A673 (cell line): ENCODE measurements at regions not wholly inside any gene's neighbourhood (a gene's known extent, or its start where the extent isn't known, plus 50 kb on each side); places are given as distances from the start of the nearest gene placed in this dataset.

Experiments
- BruUV-seq: library from RNA; stranded (reverse); fragments of 400-500 nt; replicated peaks from 2 replicates; lab custom pipeline; 2021; lab: Mats Ljungman, UMichigan
- CTCF ChIA-PET: fragments of 300-600 bp; sonication (Branson Sonifier 250); formaldehyde crosslinking; loops from one replicate; lab custom pipeline; 2022; ENCODE audit warnings: antibody characterized with exemption; lab: Charles Lee
- POLR2A ChIA-PET: fragments of 300-600 bp; sonication (Branson Sonifier 250); formaldehyde crosslinking; loops from one replicate; lab custom pipeline; 2022; ENCODE audit warnings: antibody characterized with exemption; ENCODE audit not compliant: low non-redundant PET; lab: Charles Lee
- DNase-seq: peaks from one replicate; pipeline ENCODE4 v3.0.0-alpha.2; 2015; ENCODE audit warnings: low spot score
- H3K27ac ChIP-seq: fragments of 200-600 bp; sonication (generic); 2 replicates; pipeline ENCODE4 v1.5.1; 2016; ENCODE audit warnings: mixed run types, low read depth, mild to moderate bottlenecking, mixed read lengths, antibody characterized with exemption, low read length; ENCODE audit not compliant: poor library complexity, severe bottlenecking
- H3K27me3 ChIP-seq: fragments of 200-600 bp; sonication (generic); replicated peaks from 2 replicates; pipeline ENCODE4 v1.6.1; 2017; ENCODE audit warnings: mixed run types, low read depth, mild to moderate bottlenecking, mixed read lengths, antibody characterized with exemption, low read length; ENCODE audit not compliant: insufficient read depth, poor library complexity
- H3K36me3 ChIP-seq: fragments of 200-600 bp; sonication (generic); 2 replicates; pipeline ENCODE4 v1.6.1; 2016; ENCODE audit warnings: mixed run types, mild to moderate bottlenecking, mixed read lengths, antibody characterized with exemption, low read length; ENCODE audit not compliant: insufficient read depth, poor library complexity, severe bottlenecking
- H3K4me1 ChIP-seq: fragments of 200-600 bp; sonication (generic); 2 replicates; pipeline ENCODE4 v1.6.1; 2017; ENCODE audit warnings: mixed run types, mild to moderate bottlenecking, mixed read lengths, antibody characterized with exemption, low read length; ENCODE audit not compliant: insufficient read depth, poor library complexity, severe bottlenecking
- H3K4me3 ChIP-seq: fragments of 200-600 bp; sonication (generic); 2 replicates; pipeline ENCODE4 v1.5.1; 2016; ENCODE audit warnings: low read depth, mixed run types, mild to moderate bottlenecking, mixed read lengths, low read length; ENCODE audit not compliant: poor library complexity, severe bottlenecking
- H3K9me3 ChIP-seq: fragments of 200-600 bp; sonication (generic); 2 replicates; pipeline ENCODE4 v1.6.1; 2016; ENCODE audit warnings: mixed run types, low read depth, mild to moderate bottlenecking, mixed read lengths, antibody characterized with exemption, low read length; ENCODE audit not compliant: poor library complexity, severe bottlenecking
- CTCF ChIP-seq: fragments of 300-800, 200-600 bp; sonication (generic); conservative IDR thresholded peaks from 2 replicates; pipeline ENCODE4 v1.5.1; 2017; ENCODE audit warnings: low read depth, mild to moderate bottlenecking, antibody characterized with exemption, low read length, moderate library complexity, mixed read lengths
- EZH2 ChIP-seq: fragments of 200-600 bp; sonication (generic); IDR thresholded peaks from 2 replicates; pipeline ENCODE4 v1.6.1; 2017; ENCODE audit warnings: borderline replicate concordance, low read depth, mild to moderate bottlenecking, mixed read lengths, antibody characterized with exemption, low read length; ENCODE audit not compliant: poor library complexity, severe bottlenecking
- intact Hi-C: fragments of 100-400 bp; cut with micrococcal nuclease; formaldehyde crosslinking; loops from one replicate; pipeline ENCODE4 v1.10.0; 2022; ENCODE audit not compliant: unreplicated experiment

GRCh38 chr3:124402791-124403190 is 327.5 kb upstream of the UMPS start:
- intact Hi-C loops = no loop called here
- no peak overlapping the region for H3K4me3 ChIP-seq
- no peak for TF ChIP-seq EZH2
- TF ChIP-seq CTCF = no peak
- no TSS peak for BruUV-seq
- no peak overlapping the region for H3K27ac ChIP-seq
- no peaks in the 10 kb centered on the region for H3K4me1 ChIP-seq
- ChIA-PET POLR2A (no interaction called here), CTCF (no interaction called here)
- H3K36me3 ChIP-seq = no peaks in the 10 kb centered on the region
- DNase-seq = no peak
- H3K9me3 ChIP-seq = no peaks in the 10 kb centered on the region
- H3K27me3 ChIP-seq = no peaks in the 10 kb centered on the region

- H3K4me1 ChIP-seq = no peaks in the 10 kb centered on the region
- CTCF ChIA-PET = interaction anchor here (0.7 kb wide), 1 partner anchor 157 kb away, joined by 7 read pairs; no protein-coding TSS in a partner anchor
- no peak overlapping the region for H3K4me3 ChIP-seq
- no peaks in the 10 kb centered on the region for H3K27me3 ChIP-seq
- no peaks in the 10 kb centered on the region for H3K9me3 ChIP-seq
- intact Hi-C loops = no loop called here
- H3K27ac ChIP-seq = no peak overlapping the region
- BruUV-seq = no TSS peak
- DNase-seq = no peak
- no peaks in the 10 kb centered on the region for H3K36me3 ChIP-seq
- TF ChIP-seq CTCF (no peak), EZH2 (no peak)
- POLR2A ChIA-PET = no interaction called here
Measured at GRCh38 chr3:124404621-124405020, 325.6 kb upstream of the UMPS start.

- CTCF ChIA-PET = no interaction called here
- TF ChIP-seq CTCF = no peak
- no peak for TF ChIP-seq EZH2
- BruUV-seq = no TSS peak
- Histone ChIP-seq H3K9me3 (no peaks in the 10 kb centered on the region), H3K27ac (no peak overlapping the region), H3K36me3 (no peaks in the 10 kb centered on the region), H3K27me3 (no peaks in the 10 kb centered on the region), H3K4me1 (no peaks in the 10 kb centered on the region), H3K4me3 (no peak overlapping the region)
- intact Hi-C loops = no loop called here
- no peak for DNase-seq
- POLR2A ChIA-PET = no interaction called here
Measured at GRCh38 chr3:124407260-124407659, 323.0 kb upstream of the UMPS start.
